Thoracic aorta (tissue), 2 donors: ENCODE measurements at regions not wholly inside any gene's neighbourhood (a gene's known extent, or its start where the extent isn't known, plus 50 kb on each side); places are given as distances from the start of the nearest gene placed in this dataset.

Experiments
- ATAC-seq: fragments of 150-250 bp; one replicate; pipeline ENCODE4 v1.8.0; 2017; ENCODE audit warnings: low read depth; ENCODE audit not compliant: insufficient number of reproducible peaks, low FRiP score
- DNase-seq: peaks from one replicate; pipeline ENCODE4 v3.0.0-alpha.2; 2020; ENCODE audit warnings: low spot score
- H3K27ac ChIP-seq, 2 donors: fragments of 200-600 bp; sonication (generic); 1 replicate in 1 of 2; 2 replicates in 1 of 2; pipeline ENCODE4 v1.5.1; 2016; ENCODE audit warnings: mild to moderate bottlenecking in 2 of 2, moderate library complexity in 2 of 2
- H3K27me3 ChIP-seq: fragments of 200-600 bp; sonication (generic); replicated peaks from 2 replicates; pipeline ENCODE4 v1.6.0; 2016; ENCODE audit warnings: mild to moderate bottlenecking; ENCODE audit not compliant: insufficient read depth
- H3K36me3 ChIP-seq: fragments of 200-600 bp; sonication (generic); one replicate; pipeline ENCODE4 v1.5.1; 2016
- H3K4me1 ChIP-seq, 2 donors: fragments of 200-600 bp; sonication (generic); 1 replicate in 1 of 2; 2 replicates in 1 of 2; pipeline versions ENCODE4 v1.5.1 to v1.6.0; 2016; ENCODE audit warnings: low read depth in 2 of 2, mild to moderate bottlenecking in 1 of 2; ENCODE audit not compliant: control insufficient read depth in 1 of 2
- H3K4me3 ChIP-seq: fragments of 200-600 bp; sonication (generic); 2 replicates; pipeline ENCODE4 v1.5.1; 2016; ENCODE audit warnings: mild to moderate bottlenecking
- H3K9me3 ChIP-seq: fragments of 200-600 bp; sonication (generic); 2 replicates; pipeline ENCODE4 v1.5.1; 2016
- CTCF ChIP-seq: fragments of 200-600 bp; sonication (generic); IDR thresholded peaks from one replicate; pipeline ENCODE4 v1.5.1; 2019; ENCODE audit warnings: antibody characterized with exemption

DNA sequence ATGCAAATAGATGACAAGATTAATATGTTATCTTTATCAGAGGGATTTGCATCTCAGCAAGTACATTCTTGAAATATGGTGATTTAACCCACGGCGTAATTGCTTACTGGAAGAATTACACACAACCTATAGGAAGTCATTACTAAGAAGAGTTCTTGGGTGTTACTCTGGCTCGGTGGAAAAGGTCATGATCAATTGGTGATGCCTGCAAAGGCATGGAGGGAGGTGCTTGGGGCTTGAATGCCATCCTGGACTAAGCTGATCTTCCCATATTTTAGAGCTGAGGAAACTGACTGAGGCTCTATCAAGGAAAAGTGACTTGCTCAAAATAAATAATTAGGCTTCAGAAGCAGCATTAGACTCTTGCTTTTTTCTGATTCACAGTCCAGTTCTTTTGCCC lies 137.5 kb upstream of the JUN start:
- no peak overlapping the region for H3K27ac ChIP-seq

GRCh38 chr1:58921751-58922150 lies 137.9 kb upstream of the JUN start:
- H3K27ac ChIP-seq, result no peak overlapping the region
- H3K9me3 ChIP-seq, result no peaks in the 10 kb centered on the region
- TF ChIP-seq CTCF, result no peak
- no peak overlapping the region for H3K4me3 ChIP-seq
- ATAC-seq, result no peak
- H3K36me3 ChIP-seq, result no peaks in the 10 kb centered on the region
- no peak for DNase-seq
- no peaks in the 10 kb centered on the region for H3K27me3 ChIP-seq
- peaks cover 7 to 9% of the 10 kb centered on the region in 2 donors for H3K4me1 ChIP-seq

More for the DNA sequence above, 137.5 kb upstream of the JUN start:
- no peaks in the 10 kb centered on the region for H3K27me3 ChIP-seq
- H3K4me1 ChIP-seq, result peaks cover 7 to 9% of the 10 kb centered on the region in 2 donors
- no peak overlapping the region for H3K4me3 ChIP-seq
- ATAC-seq (no peak), DNase-seq (no peak)
- no peaks in the 10 kb centered on the region for H3K36me3 ChIP-seq
- TF ChIP-seq CTCF, result no peak
- no peaks in the 10 kb centered on the region for H3K9me3 ChIP-seq

- H3K9me3 ChIP-seq, result no peaks in the 10 kb centered on the region
- H3K4me3 ChIP-seq, result no peak overlapping the region
- H3K36me3 ChIP-seq, result no peaks in the 10 kb centered on the region
- no peak overlapping the region for H3K27ac ChIP-seq
- no peak for TF ChIP-seq CTCF
- peaks cover 7 to 9% of the 10 kb centered on the region in 2 donors for H3K4me1 ChIP-seq
- DNase-seq (no peak), ATAC-seq (no peak)
- no peaks in the 10 kb centered on the region for H3K27me3 ChIP-seq
Observed at GRCh38 chr1:58922302-58923089, 138.6 kb upstream of the JUN start.

- TF ChIP-seq CTCF, result no peak
- no peak overlapping the region for H3K27ac ChIP-seq
- peaks cover 7 to 9% of the 10 kb centered on the region in 2 donors for H3K4me1 ChIP-seq
- H3K9me3 ChIP-seq, result no peaks in the 10 kb centered on the region
- ATAC-seq, result no peak
- DNase-seq, result no peak
- H3K36me3 ChIP-seq, result no peaks in the 10 kb centered on the region
- H3K27me3 ChIP-seq, result no peaks in the 10 kb centered on the region
- H3K4me3 ChIP-seq, result no peak overlapping the region
Observed at GRCh38 chr1:58923090-58923470, 139.2 kb upstream of the JUN start.

GRCh38 chr1:58924016-58924565 lies 140.2 kb upstream of the JUN start:
- DNase-seq (no peak), ATAC-seq (no peak)
- no peaks in the 10 kb centered on the region for H3K9me3 ChIP-seq
- no peak overlapping the region for H3K27ac ChIP-seq
- H3K36me3 ChIP-seq, result no peaks in the 10 kb centered on the region
- H3K27me3 ChIP-seq, result no peaks in the 10 kb centered on the region
- H3K4me1 ChIP-seq, result peaks cover 7 to 9% of the 10 kb centered on the region in 2 donors
- no peak for TF ChIP-seq CTCF
- no peak overlapping the region for H3K4me3 ChIP-seq
